ENCODE measurements at regions not wholly inside any gene's neighbourhood (a gene's known extent, or its start where the extent isn't known, plus 50 kb on each side); places are given as distances from the start of the nearest gene placed in this dataset.

DNA sequence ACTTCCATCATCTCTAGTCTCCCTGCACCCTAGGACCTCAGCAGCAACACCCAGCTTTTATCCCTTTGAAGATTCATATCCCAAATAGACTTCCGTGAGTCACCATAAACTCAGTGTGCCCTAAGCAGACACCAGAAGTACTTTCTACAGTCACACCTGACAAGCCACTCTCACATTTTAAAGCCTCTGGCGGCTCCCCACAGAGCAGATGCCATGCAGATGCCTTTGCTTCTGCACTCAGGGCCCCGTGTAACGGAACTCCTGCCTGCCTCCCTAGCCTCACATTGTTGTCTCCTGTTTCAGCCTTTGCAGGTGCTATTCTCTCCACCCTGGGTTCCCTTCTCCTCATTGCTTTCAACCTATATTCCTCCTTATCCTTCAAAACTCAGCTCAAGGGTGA is 155.5 kb upstream of the SLC24A5 start:
- no peak for TF ChIP-seq RAD21 (conservative IDR thresholded peaks at IDR 0.05)
- TF ChIP-seq, protein P1, sequence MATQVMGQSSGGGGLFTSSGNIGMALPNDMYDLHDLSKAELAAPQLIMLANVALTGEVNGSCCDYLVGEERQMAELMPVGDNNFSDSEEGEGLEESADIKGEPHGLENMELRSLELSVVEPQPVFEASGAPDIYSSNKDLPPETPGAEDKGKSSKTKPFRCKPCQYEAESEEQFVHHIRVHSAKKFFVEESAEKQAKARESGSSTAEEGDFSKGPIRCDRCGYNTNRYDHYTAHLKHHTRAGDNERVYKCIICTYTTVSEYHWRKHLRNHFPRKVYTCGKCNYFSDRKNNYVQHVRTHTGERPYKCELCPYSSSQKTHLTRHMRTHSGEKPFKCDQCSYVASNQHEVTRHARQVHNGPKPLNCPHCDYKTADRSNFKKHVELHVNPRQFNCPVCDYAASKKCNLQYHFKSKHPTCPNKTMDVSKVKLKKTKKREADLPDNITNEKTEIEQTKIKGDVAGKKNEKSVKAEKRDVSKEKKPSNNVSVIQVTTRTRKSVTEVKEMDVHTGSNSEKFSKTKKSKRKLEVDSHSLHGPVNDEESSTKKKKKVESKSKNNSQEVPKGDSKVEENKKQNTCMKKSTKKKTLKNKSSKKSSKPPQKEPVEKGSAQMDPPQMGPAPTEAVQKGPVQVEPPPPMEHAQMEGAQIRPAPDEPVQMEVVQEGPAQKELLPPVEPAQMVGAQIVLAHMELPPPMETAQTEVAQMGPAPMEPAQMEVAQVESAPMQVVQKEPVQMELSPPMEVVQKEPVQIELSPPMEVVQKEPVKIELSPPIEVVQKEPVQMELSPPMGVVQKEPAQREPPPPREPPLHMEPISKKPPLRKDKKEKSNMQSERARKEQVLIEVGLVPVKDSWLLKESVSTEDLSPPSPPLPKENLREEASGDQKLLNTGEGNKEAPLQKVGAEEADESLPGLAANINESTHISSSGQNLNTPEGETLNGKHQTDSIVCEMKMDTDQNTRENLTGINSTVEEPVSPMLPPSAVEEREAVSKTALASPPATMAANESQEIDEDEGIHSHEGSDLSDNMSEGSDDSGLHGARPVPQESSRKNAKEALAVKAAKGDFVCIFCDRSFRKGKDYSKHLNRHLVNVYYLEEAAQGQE (IDR thresholded peaks at IDR 0.05; ENCODE audit: borderline replicate concordance): no peak
- TF ChIP-seq POLR2AphosphoS5 (IDR thresholded peaks at IDR 0.05): no peak
- no peak for TF ChIP-seq MXI1 (conservative IDR thresholded peaks at IDR 0.05; ENCODE audit: poor library complexity, severe bottlenecking)
- Histone ChIP-seq H3K9me2 (ENCODE audit: insufficient read depth, low read length) (no peaks in the 10 kb centered on the region), H3K4me2 (ENCODE audit: low read length) (no peak overlapping the region), H3K9me3 (ENCODE audit: low read length) (no peaks in the 10 kb centered on the region), H3K9ac (ENCODE audit: low read length) (no peak overlapping the region), H2AFZ (ENCODE audit: low read depth, low read length) (no peak overlapping the region), H3K36me3 (ENCODE audit: insufficient read depth, low read length) (no peaks in the 10 kb centered on the region), H3K27me3 (ENCODE audit: insufficient read depth, low read depth, low read length) (no peaks in the 10 kb centered on the region), H4K20me1 (ENCODE audit: insufficient read depth) (no peaks in the 10 kb centered on the region), H3K79me2 (replicated peaks; ENCODE audit: insufficient read depth, low read length) (no peaks in the 10 kb centered on the region), H3K4me3 (ENCODE audit: low read length) (no peak overlapping the region), H3F3A (ENCODE audit: insufficient read depth, low read length, poor library complexity, severe bottlenecking) (no peaks in the 10 kb centered on the region), H3K27ac (ENCODE audit: low read length) (no peak overlapping the region)

DNA sequence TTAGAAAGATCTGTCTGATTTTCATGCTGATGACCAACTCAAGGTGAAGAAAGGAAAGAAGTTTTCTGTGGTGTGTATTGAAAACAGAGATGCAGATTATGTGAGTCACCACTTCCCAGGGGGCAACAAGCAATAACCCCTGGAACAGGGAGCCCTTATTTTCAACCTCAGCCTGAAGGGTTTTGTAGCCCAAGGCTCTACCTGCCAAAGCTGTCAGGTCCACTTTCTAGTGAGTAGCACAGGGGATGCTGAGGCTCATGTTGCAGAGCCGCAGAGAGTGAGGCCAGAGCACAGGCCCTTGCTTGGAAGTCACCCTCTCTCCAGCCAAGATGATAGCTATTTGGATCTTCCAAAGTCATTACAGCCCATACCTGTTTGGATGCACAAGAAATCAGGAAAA is 152.2 kb upstream of the SLC24A5 start:
- H3K4me3 ChIP-seq (ENCODE audit: low read length): no peak overlapping the region
- no peaks in the 10 kb centered on the region for H3K79me2 ChIP-seq (replicated peaks; ENCODE audit: insufficient read depth, low read length)

More for the DNA sequence above, 152.2 kb upstream of the SLC24A5 start:
- Histone ChIP-seq H3K9me3 (ENCODE audit: low read length) (no peaks in the 10 kb centered on the region), H2AFZ (ENCODE audit: low read depth, low read length) (no peak overlapping the region), H3K36me3 (ENCODE audit: insufficient read depth, low read length) (no peaks in the 10 kb centered on the region), H3K27me3 (ENCODE audit: insufficient read depth, low read depth, low read length) (no peaks in the 10 kb centered on the region), H3K9me2 (ENCODE audit: insufficient read depth, low read length) (no peaks in the 10 kb centered on the region), H3K4me2 (ENCODE audit: low read length) (no peak overlapping the region), H3K27ac (ENCODE audit: low read length) (no peak overlapping the region), H3K9ac (ENCODE audit: low read length) (no peak overlapping the region), H3F3A (ENCODE audit: insufficient read depth, low read length, poor library complexity, severe bottlenecking) (no peaks in the 10 kb centered on the region), H4K20me1 (ENCODE audit: insufficient read depth) (no peaks in the 10 kb centered on the region)
- TF ChIP-seq EZH2 (IDR thresholded peaks at IDR 0.05; ENCODE audit: borderline replicate concordance, insufficient read depth, low read length, poor library complexity, severe bottlenecking) (no peak), TAF1 (IDR thresholded peaks at IDR 0.05; ENCODE audit: low read depth) (no peak), MXI1 (conservative IDR thresholded peaks at IDR 0.05; ENCODE audit: poor library complexity, severe bottlenecking) (no peak), EP300 (conservative IDR thresholded peaks at IDR 0.05; ENCODE audit: poor library complexity, severe bottlenecking) (no peak), POLR2AphosphoS5 (IDR thresholded peaks at IDR 0.05) (no peak)
- TF ChIP-seq, protein P1 (IDR thresholded peaks at IDR 0.05; ENCODE audit: borderline replicate concordance): no peak
